Bronchial epithelial cell (primary cell): ENCODE measurements at regions not wholly inside any gene's neighbourhood (a gene's known extent, or its start where the extent isn't known, plus 50 kb on each side); places are given as distances from the start of the nearest gene placed in this dataset.
A peak's percentile ranks its signal among the peaks of the same experiment; 100 is the strongest.

ENCODE experiments used
- DNase-seq: peaks from one replicate; pipeline ENCODE4 v3.0.0-alpha.2; 2010; ENCODE audit warnings: low read depth
- FAIRE-seq: peaks from 2 replicates; lab custom pipeline; 2011; peaks lifted over from hg19 to GRCh38; lab: Jason Lieb, UNC
- H3K27me3 ChIP-seq: 2 replicates; pipeline ENCODE4 v1.5.1; 2011; ENCODE audit warnings: low read length; ENCODE audit not compliant: control insufficient read depth, insufficient read depth
- H3K36me3 ChIP-seq: 2 replicates; pipeline ENCODE4 v1.5.1; 2011; ENCODE audit warnings: low read length; ENCODE audit not compliant: control insufficient read depth, insufficient read depth
- H3K4me3 ChIP-seq: 2 replicates; pipeline ENCODE4 v1.5.1; 2011; ENCODE audit warnings: mild to moderate bottlenecking, low read depth, low read length, control low read depth
- TF ChIP-seq, protein P1 (sequence below): IDR thresholded peaks from 2 replicates; pipeline ENCODE4 v1.5.1; 2011; ENCODE audit warnings: mild to moderate bottlenecking, moderate library complexity, low read length, control low read depth, inconsistent platforms; ENCODE audit not compliant: insufficient read depth, severe bottlenecking

DNA sequence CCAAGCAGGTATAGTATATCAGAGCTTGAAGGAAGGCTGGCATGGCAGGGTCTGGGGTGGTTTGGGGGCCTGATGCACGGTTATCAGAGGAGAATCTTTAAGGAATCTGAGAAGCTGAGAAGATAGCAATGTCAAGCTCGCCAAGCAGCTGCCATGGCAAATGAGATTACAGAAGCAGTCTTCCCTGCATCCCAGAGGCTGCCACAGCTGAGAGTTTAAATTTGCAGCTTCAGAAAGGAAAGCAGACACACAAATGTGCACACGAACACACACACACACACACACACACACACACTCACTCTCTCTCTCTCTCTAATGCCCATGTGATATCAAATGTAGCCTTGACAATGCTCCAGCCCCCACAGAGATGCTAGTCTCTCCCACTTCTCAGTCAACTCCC lies 79.0 kb upstream of the TNC start:
- DNase-seq: no peak
- no peak for FAIRE-seq
- Histone ChIP-seq H3K36me3 (no peaks in the 10 kb centered on the region), H3K27me3 (no peaks in the 10 kb centered on the region), H3K4me3 (no peak overlapping the region)
- TF ChIP-seq, protein P1, sequence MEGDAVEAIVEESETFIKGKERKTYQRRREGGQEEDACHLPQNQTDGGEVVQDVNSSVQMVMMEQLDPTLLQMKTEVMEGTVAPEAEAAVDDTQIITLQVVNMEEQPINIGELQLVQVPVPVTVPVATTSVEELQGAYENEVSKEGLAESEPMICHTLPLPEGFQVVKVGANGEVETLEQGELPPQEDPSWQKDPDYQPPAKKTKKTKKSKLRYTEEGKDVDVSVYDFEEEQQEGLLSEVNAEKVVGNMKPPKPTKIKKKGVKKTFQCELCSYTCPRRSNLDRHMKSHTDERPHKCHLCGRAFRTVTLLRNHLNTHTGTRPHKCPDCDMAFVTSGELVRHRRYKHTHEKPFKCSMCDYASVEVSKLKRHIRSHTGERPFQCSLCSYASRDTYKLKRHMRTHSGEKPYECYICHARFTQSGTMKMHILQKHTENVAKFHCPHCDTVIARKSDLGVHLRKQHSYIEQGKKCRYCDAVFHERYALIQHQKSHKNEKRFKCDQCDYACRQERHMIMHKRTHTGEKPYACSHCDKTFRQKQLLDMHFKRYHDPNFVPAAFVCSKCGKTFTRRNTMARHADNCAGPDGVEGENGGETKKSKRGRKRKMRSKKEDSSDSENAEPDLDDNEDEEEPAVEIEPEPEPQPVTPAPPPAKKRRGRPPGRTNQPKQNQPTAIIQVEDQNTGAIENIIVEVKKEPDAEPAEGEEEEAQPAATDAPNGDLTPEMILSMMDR: no peak

DNA sequence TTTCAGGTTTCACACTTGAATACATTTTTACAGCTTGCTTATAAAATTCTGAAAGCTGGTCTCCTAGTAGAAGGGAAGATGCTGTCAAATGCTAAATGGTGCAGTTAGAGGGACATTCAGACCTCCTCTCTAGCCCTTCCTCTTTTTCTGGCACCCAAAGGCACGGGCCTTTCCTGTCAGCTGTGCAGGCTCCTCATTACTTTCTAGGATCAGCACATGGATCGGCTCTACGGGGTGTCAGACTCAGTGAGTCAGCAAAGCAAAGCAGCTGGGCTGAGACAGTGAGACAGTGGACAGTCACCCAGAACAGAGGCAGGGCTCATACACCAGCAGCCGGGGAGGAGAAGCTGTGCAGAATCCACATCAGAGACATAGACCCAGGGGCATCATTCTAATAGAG lies 80.0 kb upstream of the TNC start:
- no peak overlapping the region for H3K4me3 ChIP-seq
- no peak for FAIRE-seq
- H3K36me3 ChIP-seq: no peaks in the 10 kb centered on the region
- H3K27me3 ChIP-seq: no peaks in the 10 kb centered on the region
- peak; percentile 76 for DNase-seq
- TF ChIP-seq, protein P1: no peak

DNA sequence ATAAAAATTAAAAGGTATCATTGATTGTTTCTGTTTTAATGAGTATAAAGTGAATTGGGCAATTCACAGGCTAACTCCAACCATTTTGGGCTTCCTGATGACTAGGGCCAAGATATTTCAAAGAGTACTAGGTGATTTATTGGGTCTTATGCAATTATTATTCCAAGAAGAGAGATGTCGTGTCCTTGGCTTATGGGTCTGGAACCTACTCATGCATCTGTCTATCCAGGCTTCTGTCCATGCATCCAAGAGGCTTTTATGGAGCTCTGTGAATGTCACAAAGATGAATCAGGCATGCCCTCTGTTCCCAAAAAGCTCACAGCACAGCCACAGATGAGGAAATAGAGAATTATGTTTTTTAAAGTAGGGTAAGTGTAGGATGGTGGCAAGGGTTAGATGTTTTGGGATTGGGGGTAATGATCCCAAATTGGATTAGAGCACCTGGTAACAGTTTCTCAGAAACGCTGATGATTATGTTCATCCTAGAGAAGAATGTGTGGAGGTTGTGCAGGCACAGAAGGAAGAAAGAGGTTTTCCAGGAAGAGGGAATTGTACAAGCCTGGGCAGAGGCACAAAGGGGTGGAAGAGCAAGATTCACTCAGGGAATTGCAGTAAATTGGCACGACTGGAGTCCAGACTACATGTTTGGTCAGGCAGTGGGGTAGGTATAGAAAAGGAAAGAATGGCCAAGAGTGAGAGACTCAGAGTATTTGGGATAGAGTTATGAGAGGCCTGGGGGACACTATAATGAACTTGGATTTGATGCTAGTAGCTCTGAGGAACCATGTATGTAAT lies 83.0 kb upstream of the TNC start:
- DNase-seq (peak; percentile 84), FAIRE-seq (no peak)
- TF ChIP-seq, protein P1: no peak
- Histone ChIP-seq H3K36me3 (no peaks in the 10 kb centered on the region), H3K4me3 (no peak overlapping the region), H3K27me3 (no peaks in the 10 kb centered on the region)

DNA sequence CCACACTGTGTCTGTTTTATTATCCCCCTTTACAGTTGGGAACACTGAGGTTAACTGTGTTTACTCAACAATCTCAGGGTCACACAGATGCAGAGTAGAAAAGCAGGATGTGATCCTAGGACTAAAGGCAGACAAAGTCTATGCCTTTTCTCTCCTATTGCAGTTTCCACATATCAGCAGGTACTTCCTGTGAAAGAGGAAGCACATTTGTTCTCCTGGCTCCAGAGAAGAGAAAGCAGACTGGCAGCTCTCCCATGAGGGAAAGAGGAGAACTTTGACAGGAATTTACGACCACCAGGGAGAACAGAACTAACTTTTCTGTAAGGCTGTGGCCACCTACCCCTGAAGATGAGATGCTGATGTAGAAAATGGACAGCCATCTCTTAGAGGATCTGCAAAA lies 84.2 kb upstream of the TNC start:
- no peak for FAIRE-seq

DNA sequence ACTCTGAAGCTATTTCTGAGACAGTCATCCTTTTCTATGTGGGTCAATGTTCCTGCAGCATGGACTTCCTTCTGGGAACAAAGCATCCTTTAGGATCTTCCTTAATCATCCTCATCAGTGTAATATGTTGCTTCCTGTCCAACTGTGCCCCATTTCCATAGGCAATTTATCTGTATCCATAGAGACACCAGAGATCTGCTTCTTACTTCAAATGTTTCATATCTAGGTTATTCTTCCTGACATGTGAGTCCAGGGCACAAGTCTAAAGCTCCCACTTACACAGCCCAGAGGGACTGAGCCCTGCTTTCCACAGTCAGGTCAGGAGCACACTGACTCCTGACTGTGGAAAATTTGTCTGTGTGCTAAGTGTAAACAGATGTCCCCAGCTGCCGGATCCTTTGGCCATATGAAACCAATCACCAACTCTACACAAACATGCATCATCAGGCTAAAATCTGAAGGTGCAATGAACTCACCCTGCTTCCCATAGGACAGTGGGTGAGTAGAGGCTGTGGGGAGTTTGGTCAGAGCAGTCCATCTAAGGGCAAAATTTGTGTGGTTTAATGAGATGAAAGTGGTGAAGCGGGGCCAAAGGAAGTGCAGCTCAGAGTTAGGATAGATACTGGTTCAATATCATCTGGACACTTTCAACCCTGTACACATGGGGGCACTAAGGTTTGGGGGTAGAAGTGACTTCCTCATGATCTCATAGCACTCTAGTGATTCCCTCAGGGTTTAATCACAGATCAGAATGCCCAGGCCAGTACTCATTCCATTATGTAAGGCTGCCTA lies 85.2 kb upstream of the TNC start:
- TF ChIP-seq, protein P1: no peak
- H3K27me3 ChIP-seq: no peaks in the 10 kb centered on the region
- no peaks in the 10 kb centered on the region for H3K36me3 ChIP-seq
- H3K4me3 ChIP-seq: no peak overlapping the region
- peak; percentile 55 for FAIRE-seq
- DNase-seq: peak; percentile 67

More for the DNA sequence above, 84.2 kb upstream of the TNC start:
- H3K36me3 ChIP-seq: no peaks in the 10 kb centered on the region
- H3K27me3 ChIP-seq: no peaks in the 10 kb centered on the region
- DNase-seq: no peak
- TF ChIP-seq, protein P1: no peak
- no peak overlapping the region for H3K4me3 ChIP-seq
